SKM-1 (cell line): ENCODE measurements at regions not wholly inside any gene's neighbourhood (a gene's known extent, or its start where the extent isn't known, plus 50 kb on each side); places are given as distances from the start of the nearest gene placed in this dataset.

ENCODE experiments used
- DNase-seq: peaks from one replicate; lab custom pipeline; 2025; ENCODE audit not compliant: unreplicated experiment; lab: John Stamatoyannopoulos, UW

DNA sequence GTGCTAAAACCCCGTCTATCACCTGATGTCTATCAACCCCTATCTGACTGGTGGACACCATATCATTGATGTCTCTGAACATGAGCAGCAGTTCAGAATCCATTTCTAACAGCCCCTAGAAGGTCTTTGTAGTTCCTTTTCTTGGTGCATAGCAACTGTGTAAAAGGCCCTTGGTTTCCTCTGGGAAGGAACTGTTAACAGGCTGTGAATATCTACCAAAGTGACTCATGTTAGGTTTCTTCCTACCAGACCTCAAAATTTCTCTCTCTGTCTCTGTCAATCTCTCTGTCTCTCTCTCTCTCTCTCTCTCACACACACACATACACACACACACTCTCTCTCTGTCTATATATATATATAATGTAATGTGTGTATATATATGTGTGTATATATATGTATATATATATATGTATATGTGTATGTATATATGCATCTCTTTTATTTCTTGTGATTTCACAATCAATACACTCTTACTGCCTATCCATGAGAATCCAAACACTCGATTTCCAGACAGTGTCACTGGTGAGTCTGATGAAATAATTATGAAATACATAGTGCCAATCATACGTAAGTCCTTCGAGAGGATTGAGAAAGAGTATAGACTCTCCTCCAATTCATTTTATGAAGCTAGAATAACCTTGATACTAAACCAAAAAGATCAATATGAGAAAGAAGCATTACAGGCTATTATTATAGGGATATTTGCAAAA, 335.9 kb upstream of the SLCO3A1 start:
- DNase-seq: no peak

DNA sequence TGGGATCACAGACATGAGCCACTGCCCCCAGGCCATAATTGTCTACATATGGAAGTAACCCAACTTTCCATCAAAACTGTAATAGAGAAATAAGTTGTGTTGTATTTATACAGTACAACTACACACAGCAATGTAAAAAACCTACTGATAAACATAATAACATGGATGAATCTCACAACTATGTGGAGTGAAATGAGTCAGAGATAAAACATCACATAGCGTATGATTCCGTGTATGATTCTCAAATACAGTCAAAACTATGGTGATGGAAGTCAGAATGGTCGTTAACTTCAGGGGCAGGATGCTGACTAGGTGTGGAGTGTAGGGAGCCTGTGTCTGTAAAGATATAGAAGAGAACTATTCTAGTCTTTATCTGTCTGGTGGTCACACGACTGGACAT, 332.7 kb upstream of the SLCO3A1 start:
- no peak for DNase-seq

- no peak for DNase-seq
These were observed 332.0 kb upstream of the SLCO3A1 start for GRCh38 chr15:91521548-91521947.

DNA sequence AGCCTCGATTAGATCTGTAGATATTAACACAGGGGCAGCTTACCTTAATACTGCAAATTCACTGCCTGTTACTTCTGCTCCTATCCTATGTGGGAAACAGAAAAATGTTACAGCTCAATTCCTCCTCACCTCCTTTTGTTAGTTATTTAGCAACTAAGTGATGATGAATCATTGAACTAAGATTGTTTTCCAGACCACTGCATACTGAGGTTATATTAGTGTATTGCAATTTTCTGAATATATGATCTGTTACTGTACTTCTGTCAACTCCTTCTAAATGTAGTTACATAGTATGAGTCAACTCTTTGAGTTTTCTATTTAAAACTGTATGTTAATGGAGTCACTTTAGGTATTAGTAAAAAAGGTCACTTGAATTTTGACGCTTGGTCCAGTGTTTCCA, 331.5 kb upstream of the SLCO3A1 start:
- DNase-seq: no peak

DNA sequence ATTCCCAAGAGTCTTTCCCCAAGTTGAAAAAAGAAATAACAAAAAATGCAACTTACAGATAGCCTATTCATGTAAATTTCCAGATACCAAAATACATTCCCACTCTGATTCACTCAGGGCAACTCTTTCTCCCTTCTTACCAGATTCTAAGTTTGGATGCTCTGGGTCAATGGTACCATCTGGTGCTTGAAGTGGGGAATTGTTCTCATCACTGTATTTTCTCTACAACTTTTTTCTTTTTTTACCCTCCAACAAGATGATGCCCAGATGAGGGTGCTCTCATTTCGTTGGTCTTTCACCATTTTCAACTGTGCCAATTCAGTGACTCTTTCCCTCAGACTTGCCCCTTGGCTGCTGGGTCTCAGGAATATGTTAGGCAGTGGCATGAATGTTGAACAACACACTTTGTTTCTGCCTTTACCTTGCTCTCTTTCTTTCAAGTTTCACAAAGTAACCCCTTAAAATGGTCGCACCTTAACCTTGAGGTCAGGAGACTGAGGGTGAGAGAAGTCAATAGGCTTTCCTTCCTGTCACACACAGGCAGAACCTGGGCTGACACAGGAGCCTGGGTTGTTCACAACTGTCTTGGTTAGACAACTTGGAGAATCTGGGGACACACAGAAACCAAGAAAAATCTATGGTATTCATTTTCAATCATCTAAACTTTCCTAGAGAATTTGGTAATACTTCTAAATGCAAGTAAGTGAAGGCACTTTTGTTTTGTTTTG, 330.7 kb upstream of the SLCO3A1 start:
- no peak for DNase-seq

- DNase-seq: no peak
These were observed 329.9 kb upstream of the SLCO3A1 start for GRCh38 chr15:91523596-91523995.

GRCh38 chr15:91524534-91524933, 329.0 kb upstream of the SLCO3A1 start:
- no peak for DNase-seq

GRCh38 chr15:91525751-91526150, 327.8 kb upstream of the SLCO3A1 start:
- no peak for DNase-seq

DNA sequence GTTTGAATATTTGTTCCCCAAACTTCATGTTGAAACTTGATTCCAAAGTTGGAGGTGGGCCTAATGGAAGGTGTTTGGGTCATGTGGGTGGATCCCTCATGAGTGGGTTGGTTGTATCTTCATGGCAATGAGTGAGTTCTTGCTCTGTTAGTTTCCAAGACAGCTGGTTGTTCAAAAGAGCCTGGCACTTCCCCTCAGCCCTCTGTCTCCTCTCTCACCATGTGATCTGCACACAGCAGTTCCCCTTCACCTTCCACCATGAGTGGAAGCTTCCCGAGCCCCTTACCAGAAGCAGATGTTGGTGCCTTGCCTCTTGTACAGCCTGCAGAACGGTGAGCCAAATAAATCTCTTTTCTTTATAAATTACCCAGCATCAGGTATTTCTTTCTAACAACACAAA, 327.1 kb upstream of the SLCO3A1 start:
- no peak for DNase-seq

DNA sequence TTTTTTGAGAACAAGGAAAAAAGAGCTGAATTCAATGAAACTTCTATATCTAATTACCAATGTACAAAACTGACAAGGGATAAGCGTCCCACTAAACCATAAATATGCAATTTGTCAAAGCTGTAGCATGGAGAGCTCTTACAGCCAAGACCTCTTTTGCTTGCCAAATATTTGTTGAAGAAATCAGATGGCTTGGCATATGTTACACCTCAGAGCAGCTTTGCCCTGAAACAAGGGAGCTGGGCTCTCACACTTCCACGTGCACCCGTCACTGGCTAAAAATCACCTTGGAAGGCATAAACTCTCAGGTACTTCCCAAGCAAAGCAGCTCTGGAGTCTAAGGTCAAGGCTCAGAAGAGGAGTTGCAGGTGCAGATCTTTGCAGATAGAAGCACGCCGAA, 324.7 kb upstream of the SLCO3A1 start:
- DNase-seq: no peak

DNA sequence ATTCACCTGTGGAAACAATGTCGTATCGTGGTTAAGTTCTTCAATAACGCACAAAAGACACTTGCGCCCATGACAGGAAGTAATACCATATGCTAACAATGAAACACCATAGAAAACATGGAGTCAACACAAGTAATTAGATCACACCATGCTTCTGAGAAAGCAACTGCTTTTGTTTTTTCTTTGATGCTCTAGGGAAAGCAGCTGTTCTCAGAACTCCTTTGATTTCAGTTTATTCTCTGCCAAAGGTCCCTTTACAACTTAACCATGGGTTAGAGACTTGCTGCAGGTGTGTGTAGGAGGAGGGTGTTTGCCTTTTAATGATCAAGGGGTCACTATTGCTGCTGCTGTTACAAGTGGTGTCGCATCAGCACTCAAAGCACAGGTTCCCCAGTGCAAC, 324.0 kb upstream of the SLCO3A1 start:
- no peak for DNase-seq

- no peak for DNase-seq
These were observed 323.2 kb upstream of the SLCO3A1 start for GRCh38 chr15:91530279-91530678.

DNA sequence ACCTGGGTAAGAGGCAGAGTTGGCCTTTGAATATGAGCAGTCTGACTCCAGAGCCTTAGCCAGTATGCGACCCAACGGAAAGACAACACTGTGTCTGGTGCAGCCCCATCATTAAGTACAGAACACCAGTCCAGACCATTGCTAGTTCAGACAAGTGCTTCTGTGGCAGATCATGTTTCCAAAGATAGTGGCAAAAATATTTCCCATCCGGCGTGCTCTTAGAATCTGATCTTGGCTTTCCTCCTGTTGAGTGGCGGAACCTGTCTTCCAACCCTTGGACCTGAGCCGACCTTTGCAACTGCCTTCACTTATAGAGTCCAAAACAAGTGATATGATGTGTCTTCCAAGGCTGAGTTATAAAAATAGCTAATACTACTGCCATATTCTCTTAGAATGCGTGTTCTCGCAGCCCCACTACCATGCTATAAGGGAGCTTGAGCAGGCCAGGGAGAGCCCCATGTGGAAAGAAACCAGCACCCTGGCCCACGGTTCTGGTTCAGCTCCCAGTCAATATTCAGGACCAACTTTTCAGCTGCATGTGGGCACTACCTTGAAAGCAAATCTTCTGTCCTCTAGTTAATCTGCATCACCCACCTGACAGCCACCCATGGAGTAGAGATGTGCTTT, 322.4 kb upstream of the SLCO3A1 start:
- DNase-seq: no peak

DNA sequence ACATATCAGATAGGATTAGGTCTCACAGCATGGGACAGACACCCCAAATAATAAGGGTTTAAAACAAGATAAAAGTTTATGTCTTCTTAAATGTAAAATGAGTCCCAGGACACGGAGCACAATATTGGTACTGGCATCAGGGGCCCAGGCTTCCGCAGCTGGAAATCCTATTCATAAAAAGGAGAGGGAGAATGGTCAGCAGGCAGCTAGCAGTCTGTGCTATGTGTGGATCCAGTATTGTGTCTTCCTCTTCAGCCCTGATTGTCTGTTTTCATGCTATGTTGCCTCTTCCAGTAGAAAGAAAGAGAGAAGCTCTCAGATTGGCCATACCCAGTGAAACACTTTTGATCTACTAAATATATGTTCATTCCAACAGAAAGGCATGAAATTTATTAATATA, 319.3 kb upstream of the SLCO3A1 start:
- DNase-seq: no peak

DNA sequence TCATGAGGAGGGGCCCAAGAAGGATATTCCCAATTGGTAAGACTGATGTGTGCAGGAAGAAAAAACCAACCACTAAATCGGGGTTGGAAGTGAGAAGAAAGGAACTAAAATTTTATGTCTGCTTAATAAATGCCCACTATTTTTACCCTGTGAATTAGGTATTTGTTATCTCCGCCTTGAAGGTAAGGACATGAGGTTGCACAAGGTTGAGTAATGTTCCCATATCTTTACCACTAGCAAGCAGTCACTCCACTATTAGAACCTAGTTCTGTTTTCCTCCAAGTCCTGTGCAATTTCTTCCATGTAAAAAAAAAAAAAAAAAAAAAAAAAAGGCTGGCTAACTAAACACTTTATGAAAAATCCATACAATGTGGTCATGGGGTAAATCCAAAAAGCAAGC, 318.5 kb upstream of the SLCO3A1 start:
- no peak for DNase-seq

DNA sequence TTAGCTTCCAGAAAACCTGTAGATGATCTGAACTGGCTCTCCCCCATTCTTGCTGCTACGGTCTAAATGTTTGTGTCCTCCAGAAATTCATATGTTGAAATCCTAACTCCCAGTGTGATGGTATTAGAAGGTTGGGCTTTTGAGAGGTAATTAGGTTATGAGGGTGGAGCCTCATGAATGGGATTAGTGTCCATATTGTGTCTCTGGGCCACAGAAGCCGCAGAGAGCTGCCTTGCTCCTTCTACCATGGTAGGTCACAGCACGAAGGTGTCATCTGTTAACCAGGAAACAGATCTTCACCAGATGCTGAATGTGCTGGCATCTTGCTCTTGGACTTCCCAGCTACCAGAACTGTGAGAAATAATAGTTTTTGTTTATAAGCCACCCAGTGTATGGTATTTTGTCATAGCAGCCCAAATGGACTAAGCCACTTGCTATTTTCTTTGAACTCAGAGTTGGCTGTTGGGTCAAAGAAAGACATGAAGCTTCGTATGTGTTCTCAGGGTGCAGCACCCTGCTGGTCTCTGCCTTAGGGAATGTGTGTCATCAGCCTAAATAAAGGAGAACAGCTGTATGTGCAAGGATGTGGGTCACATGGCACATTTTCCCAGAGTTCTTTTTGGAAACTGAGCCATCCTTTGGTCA, 317.5 kb upstream of the SLCO3A1 start:
- DNase-seq: no peak

GRCh38 chr15:91537856-91538255, 315.7 kb upstream of the SLCO3A1 start:
- no peak for DNase-seq

DNA sequence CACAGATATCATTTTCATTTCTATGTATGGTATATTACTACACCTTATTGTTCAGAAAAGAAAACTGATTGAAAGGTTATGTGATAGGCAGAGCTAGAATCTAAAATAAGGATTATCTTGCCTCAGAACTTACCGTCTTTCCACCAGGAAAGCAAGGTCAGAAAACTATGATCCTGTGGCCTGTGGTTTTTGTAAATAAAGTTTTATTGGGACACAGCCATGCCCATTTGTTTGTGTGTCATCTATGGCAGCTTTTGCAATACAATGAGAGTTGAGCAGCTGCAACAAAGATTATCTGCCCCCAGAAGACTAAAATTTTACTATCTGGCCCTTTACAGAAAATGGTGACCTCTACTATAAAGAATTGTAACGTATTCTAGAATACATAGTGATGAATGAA, 314.7 kb upstream of the SLCO3A1 start:
- no peak for DNase-seq

DNA sequence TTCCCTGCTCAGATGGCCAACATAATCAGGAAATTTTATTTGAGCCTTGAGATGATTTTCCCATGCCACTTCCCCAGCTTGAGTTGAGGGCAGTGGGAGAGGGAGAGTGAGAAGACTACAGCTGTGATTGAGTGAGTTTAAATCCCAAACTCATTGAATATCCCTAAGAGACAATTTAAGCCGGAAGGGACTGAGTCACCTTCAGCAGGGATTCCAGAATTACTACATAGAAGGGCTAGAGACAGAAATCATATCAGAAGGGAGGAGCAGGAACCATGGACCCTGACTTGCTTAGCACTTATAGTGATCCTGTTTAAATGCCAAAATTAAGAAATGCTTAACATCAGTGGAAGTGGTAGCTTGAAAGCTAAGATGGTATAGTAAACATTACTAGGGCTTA, 312.2 kb upstream of the SLCO3A1 start:
- no peak for DNase-seq

- DNase-seq: no peak
These were observed 311.3 kb upstream of the SLCO3A1 start for GRCh38 chr15:91542226-91542625.

DNA sequence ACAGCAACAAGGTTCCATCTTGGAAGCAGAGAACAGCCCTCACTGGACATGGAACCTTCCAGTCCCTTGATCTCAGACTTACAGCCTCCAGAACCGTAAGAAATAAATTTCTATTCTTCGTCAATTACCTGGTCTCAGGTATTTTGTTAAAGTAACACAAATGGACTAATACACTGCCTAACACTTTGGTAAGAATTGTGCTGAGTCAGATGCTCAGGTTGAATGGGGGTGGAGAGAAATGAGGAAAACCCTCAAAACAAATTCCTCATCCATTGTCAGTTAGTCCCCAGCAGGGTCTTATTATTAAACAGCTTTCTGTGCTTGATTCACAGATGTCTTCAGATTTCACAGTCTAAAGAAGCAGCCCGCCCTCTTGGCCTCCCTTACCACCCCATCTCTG, 306.2 kb upstream of the SLCO3A1 start:
- DNase-seq: no peak

DNA sequence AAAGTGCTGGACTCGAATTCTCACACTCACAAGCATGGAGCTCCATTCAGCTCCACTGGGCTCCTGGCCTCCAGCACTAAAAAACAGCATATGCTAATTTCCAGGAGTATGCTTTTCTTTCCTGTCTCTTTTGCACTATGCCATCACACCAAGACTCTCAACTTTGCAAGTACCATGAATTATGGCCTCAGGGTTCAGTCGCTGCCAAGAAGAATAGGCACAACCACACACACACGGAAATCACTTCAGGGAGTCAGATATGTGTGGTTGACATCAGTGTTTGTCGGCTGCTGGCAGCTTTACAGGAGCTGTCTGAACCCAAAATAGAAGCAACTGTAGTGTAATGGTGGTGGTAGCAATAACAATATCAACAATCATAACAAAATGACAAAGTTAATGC, 305.0 kb upstream of the SLCO3A1 start:
- no peak for DNase-seq
